ENCODE measurements at regions not wholly inside any gene's neighbourhood (a gene's known extent, or its start where the extent isn't known, plus 50 kb on each side); places are given as distances from the start of the nearest gene placed in this dataset.

- TF ChIP-seq CTCF (IDR thresholded peaks at IDR 0.05) (no peak), EP300 (IDR thresholded peaks at IDR 0.05) (no peak)
Measured at GRCh38 chr3:177889652-177890358, 646.4 kb upstream of the KCNMB2 start.

Measured in ovary (tissue), 3 donors.